Neural progenitor cell (in vitro differentiated cells): ENCODE measurements at regions not wholly inside any gene's neighbourhood (a gene's known extent, or its start where the extent isn't known, plus 50 kb on each side); places are given as distances from the start of the nearest gene placed in this dataset.

ENCODE experiments used
- EZH2phosphoT487 ChIP-seq: fragments of 200-600 bp; sonication (generic); IDR thresholded peaks from 2 replicates; pipeline ENCODE4 v1.6.1; 2017; ENCODE audit warnings: antibody characterized with exemption
- TF ChIP-seq, protein P1 (sequence below): fragments of 200-600 bp; sonication (generic); IDR thresholded peaks from 2 replicates; pipeline ENCODE4 v1.5.1; 2017; ENCODE audit warnings: antibody characterized with exemption, mild to moderate bottlenecking

DNA sequence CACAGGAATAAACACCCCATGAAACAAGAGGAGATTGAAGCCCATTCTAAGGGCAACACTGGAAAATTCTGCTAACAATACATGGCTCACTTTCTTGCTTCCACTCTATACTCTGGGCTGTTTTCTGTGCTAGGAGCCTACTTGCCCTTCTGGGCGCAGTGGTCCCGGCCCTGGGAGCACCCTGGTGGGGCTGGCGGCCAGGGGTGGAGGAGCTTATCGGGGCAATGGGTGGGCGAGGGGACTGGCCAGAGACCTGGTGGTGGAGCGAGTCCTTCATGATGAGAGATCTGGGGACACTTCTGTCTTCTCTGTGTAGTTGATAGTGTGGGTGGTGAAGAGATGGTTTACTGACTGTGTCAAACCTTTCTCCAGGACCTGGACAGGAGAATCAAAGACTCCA lies 1128.5 kb downstream of the TBL1XR1 start:
- TF ChIP-seq, protein P1, sequence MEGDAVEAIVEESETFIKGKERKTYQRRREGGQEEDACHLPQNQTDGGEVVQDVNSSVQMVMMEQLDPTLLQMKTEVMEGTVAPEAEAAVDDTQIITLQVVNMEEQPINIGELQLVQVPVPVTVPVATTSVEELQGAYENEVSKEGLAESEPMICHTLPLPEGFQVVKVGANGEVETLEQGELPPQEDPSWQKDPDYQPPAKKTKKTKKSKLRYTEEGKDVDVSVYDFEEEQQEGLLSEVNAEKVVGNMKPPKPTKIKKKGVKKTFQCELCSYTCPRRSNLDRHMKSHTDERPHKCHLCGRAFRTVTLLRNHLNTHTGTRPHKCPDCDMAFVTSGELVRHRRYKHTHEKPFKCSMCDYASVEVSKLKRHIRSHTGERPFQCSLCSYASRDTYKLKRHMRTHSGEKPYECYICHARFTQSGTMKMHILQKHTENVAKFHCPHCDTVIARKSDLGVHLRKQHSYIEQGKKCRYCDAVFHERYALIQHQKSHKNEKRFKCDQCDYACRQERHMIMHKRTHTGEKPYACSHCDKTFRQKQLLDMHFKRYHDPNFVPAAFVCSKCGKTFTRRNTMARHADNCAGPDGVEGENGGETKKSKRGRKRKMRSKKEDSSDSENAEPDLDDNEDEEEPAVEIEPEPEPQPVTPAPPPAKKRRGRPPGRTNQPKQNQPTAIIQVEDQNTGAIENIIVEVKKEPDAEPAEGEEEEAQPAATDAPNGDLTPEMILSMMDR = no peak
- no peak for TF ChIP-seq EZH2phosphoT487
